Transverse colon (tissue), 3 donors: ENCODE measurements at regions not wholly inside any gene's neighbourhood (a gene's known extent, or its start where the extent isn't known, plus 50 kb on each side); places are given as distances from the start of the nearest gene placed in this dataset.

Experiments used
- EP300 ChIP-seq: sonication (generic); formaldehyde crosslinking; IDR thresholded peaks from one replicate; pipeline ENCODE4 v1.6.1; 2017; ENCODE audit warnings: antibody characterized with exemption, low read depth
- POLR2A ChIP-seq: fragments of 450-650 bp; IDR thresholded peaks from one replicate; pipeline ENCODE4 v1.6.1; 2016; ENCODE audit warnings: antibody characterized with exemption, mild to moderate bottlenecking, moderate library complexity
- TF ChIP-seq, protein P1 (sequence below), 5 experiments: fragments of 200-600 bp in 3 of 5; fragments of 450-650 bp in 2 of 5; sonication (generic) in 3 of 5; IDR thresholded peaks; 1 replicate in 2 of 5; 2 replicates in 3 of 5; pipeline ENCODE4 v1.5.1; 2016 to 2017; ENCODE audit warnings: antibody characterized with exemption in 5 of 5, inconsistent platforms in 3 of 5, mild to moderate bottlenecking in 2 of 5, moderate library complexity in 1 of 5

GRCh38 chr13:77383097-77383496 lies 56.2 kb upstream of the MYCBP2 start:
- TF ChIP-seq, protein P1, sequence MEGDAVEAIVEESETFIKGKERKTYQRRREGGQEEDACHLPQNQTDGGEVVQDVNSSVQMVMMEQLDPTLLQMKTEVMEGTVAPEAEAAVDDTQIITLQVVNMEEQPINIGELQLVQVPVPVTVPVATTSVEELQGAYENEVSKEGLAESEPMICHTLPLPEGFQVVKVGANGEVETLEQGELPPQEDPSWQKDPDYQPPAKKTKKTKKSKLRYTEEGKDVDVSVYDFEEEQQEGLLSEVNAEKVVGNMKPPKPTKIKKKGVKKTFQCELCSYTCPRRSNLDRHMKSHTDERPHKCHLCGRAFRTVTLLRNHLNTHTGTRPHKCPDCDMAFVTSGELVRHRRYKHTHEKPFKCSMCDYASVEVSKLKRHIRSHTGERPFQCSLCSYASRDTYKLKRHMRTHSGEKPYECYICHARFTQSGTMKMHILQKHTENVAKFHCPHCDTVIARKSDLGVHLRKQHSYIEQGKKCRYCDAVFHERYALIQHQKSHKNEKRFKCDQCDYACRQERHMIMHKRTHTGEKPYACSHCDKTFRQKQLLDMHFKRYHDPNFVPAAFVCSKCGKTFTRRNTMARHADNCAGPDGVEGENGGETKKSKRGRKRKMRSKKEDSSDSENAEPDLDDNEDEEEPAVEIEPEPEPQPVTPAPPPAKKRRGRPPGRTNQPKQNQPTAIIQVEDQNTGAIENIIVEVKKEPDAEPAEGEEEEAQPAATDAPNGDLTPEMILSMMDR (IDR thresholded peaks at IDR 0.05): no peak
- TF ChIP-seq POLR2A: no peak
- TF ChIP-seq EP300: no peak
